ENCODE measurements at regions not wholly inside any gene's neighbourhood (a gene's known extent, or its start where the extent isn't known, plus 50 kb on each side); places are given as distances from the start of the nearest gene placed in this dataset.

GRCh38 chr5:52648726-52649125 lies 139.0 kb upstream of the ITGA1 start:
- no peak overlapping the region for H2AK5ac ChIP-seq (ENCODE audit: low read length)
- no peak overlapping the region for H2BK120ac ChIP-seq (ENCODE audit: insufficient read depth, low read length, poor library complexity)
- no peak overlapping the region for H4K91ac ChIP-seq (ENCODE audit: low read depth, low read length)
- H3K9me3 ChIP-seq (ENCODE audit: insufficient read depth, low read depth, low read length) = peaks cover 7% of the 10 kb centered on the region
- no peak overlapping the region for H2AFZ ChIP-seq (ENCODE audit: insufficient read depth, low read length, poor library complexity)
- H3K27ac ChIP-seq (ENCODE audit: low read depth, low read length) = no peak overlapping the region
- H3K79me2 ChIP-seq (ENCODE audit: control insufficient read depth, insufficient read depth, low read length, poor library complexity) = no peaks in the 10 kb centered on the region
- no peak overlapping the region for H3K4me3 ChIP-seq (ENCODE audit: low read depth, low read length)
- no peaks in the 10 kb centered on the region for H3K4me1 ChIP-seq (ENCODE audit: control insufficient read depth in 1 of 2, insufficient read depth in 2 of 2, low read length in 2 of 2)
- H3K9ac ChIP-seq (ENCODE audit: low read length) = no peak overlapping the region
- no peak overlapping the region for H3K4ac ChIP-seq (ENCODE audit: low read depth, low read length)
- H2BK12ac ChIP-seq (ENCODE audit: low read length) = no peak overlapping the region
- no peak overlapping the region for H2BK5ac ChIP-seq (ENCODE audit: low read depth, low read length, poor library complexity)
- no peak overlapping the region for H4K8ac ChIP-seq (ENCODE audit: low read depth, low read length)
- no CpG with 5 or more reads among the region's 2 CpGs for WGBS (ENCODE audit: extremely low coverage, insufficient coverage, insufficient read length)
- H3K23ac ChIP-seq (ENCODE audit: low read length) = no peak overlapping the region
- no peak overlapping the region for H3K18ac ChIP-seq (ENCODE audit: low read length)
- no peaks in the 10 kb centered on the region for H3K36me3 ChIP-seq (ENCODE audit: control insufficient read depth in 1 of 2, insufficient read depth in 2 of 2, low read length in 2 of 2)
- no peak overlapping the region for H4K12ac ChIP-seq (ENCODE audit: low read depth, low read length)
- no peak for DNase-seq
- H3K27me3 ChIP-seq (ENCODE audit: insufficient read depth, low read length) = no peaks in the 10 kb centered on the region
- no peak overlapping the region for H3K14ac ChIP-seq (ENCODE audit: low read length)
- no peak overlapping the region for H3K4me2 ChIP-seq (ENCODE audit: low read length)
- H3K79me1 ChIP-seq (ENCODE audit: low read length) = no peaks in the 10 kb centered on the region

- Histone ChIP-seq H2BK12ac (ENCODE audit: low read length) (no peak overlapping the region), H3K23ac (ENCODE audit: low read length) (no peak overlapping the region), H3K4me2 (ENCODE audit: low read length) (no peak overlapping the region), H2BK120ac (ENCODE audit: insufficient read depth, low read length, poor library complexity) (no peak overlapping the region), H4K8ac (ENCODE audit: low read depth, low read length) (no peak overlapping the region), H3K4ac (ENCODE audit: low read depth, low read length) (no peak overlapping the region), H3K27me3 (ENCODE audit: insufficient read depth, low read length) (no peaks in the 10 kb centered on the region), H2AFZ (ENCODE audit: insufficient read depth, low read length, poor library complexity) (no peak overlapping the region), H3K18ac (ENCODE audit: low read length) (no peak overlapping the region), H3K4me1 (ENCODE audit: control insufficient read depth in 1 of 2, insufficient read depth in 2 of 2, low read length in 2 of 2) (no peaks in the 10 kb centered on the region), H4K91ac (ENCODE audit: low read depth, low read length) (no peak overlapping the region), H3K36me3 (ENCODE audit: control insufficient read depth in 1 of 2, insufficient read depth in 2 of 2, low read length in 2 of 2) (no peaks in the 10 kb centered on the region), H3K14ac (ENCODE audit: low read length) (no peak overlapping the region), H2AK5ac (ENCODE audit: low read length) (no peak overlapping the region), H3K9me3 (ENCODE audit: insufficient read depth, low read depth, low read length) (no peaks in the 10 kb centered on the region), H3K79me1 (ENCODE audit: low read length) (no peaks in the 10 kb centered on the region), H4K12ac (ENCODE audit: low read depth, low read length) (no peak overlapping the region), H2BK5ac (ENCODE audit: low read depth, low read length, poor library complexity) (no peak overlapping the region), H3K4me3 (ENCODE audit: low read depth, low read length) (no peak overlapping the region), H3K27ac (ENCODE audit: low read depth, low read length) (no peak overlapping the region), H3K79me2 (ENCODE audit: control insufficient read depth, insufficient read depth, low read length, poor library complexity) (no peaks in the 10 kb centered on the region), H3K9ac (ENCODE audit: low read length) (no peak overlapping the region)
- DNase-seq = peak in 1 of 2 donors; percentile 32
- no CpG with 5 or more reads among the region's 1 CpG for WGBS (ENCODE audit: extremely low coverage, insufficient coverage, insufficient read length)
Observed at GRCh38 chr5:52655163-52655562, 132.6 kb upstream of the ITGA1 start.

- Histone ChIP-seq H2BK120ac (ENCODE audit: insufficient read depth, low read length, poor library complexity) (no peak overlapping the region), H3K4me2 (ENCODE audit: low read length) (no peak overlapping the region), H3K27me3 (ENCODE audit: insufficient read depth, low read length) (no peaks in the 10 kb centered on the region), H4K8ac (ENCODE audit: low read depth, low read length) (no peak overlapping the region), H3K4me1 (ENCODE audit: control insufficient read depth in 1 of 2, insufficient read depth in 2 of 2, low read length in 2 of 2) (no peaks in the 10 kb centered on the region), H3K9me3 (ENCODE audit: insufficient read depth, low read depth, low read length) (no peaks in the 10 kb centered on the region), H4K12ac (ENCODE audit: low read depth, low read length) (no peak overlapping the region), H2BK12ac (ENCODE audit: low read length) (no peak overlapping the region), H2AFZ (ENCODE audit: insufficient read depth, low read length, poor library complexity) (no peak overlapping the region), H2BK5ac (ENCODE audit: low read depth, low read length, poor library complexity) (no peak overlapping the region), H3K14ac (ENCODE audit: low read length) (no peak overlapping the region), H3K18ac (ENCODE audit: low read length) (no peak overlapping the region), H3K79me1 (ENCODE audit: low read length) (no peaks in the 10 kb centered on the region), H4K91ac (ENCODE audit: low read depth, low read length) (no peak overlapping the region), H3K23ac (ENCODE audit: low read length) (no peak overlapping the region), H3K36me3 (ENCODE audit: control insufficient read depth in 1 of 2, insufficient read depth in 2 of 2, low read length in 2 of 2) (no peaks in the 10 kb centered on the region), H2AK5ac (ENCODE audit: low read length) (no peak overlapping the region), H3K9ac (ENCODE audit: low read length) (no peak overlapping the region), H3K27ac (ENCODE audit: low read depth, low read length) (no peak overlapping the region), H3K4me3 (ENCODE audit: low read depth, low read length) (no peak overlapping the region), H3K79me2 (ENCODE audit: control insufficient read depth, insufficient read depth, low read length, poor library complexity) (no peaks in the 10 kb centered on the region), H3K4ac (ENCODE audit: low read depth, low read length) (no peak overlapping the region)
- DNase-seq = no peak
- 100% methylated on average over 1 of the region's 4 CpGs for WGBS (ENCODE audit: extremely low coverage, insufficient coverage, insufficient read length)
Observed at GRCh38 chr5:52656569-52657246, 131.0 kb upstream of the ITGA1 start.

GRCh38 chr5:52657247-52657645 lies 130.5 kb upstream of the ITGA1 start:
- H2AK5ac ChIP-seq (ENCODE audit: low read length) = no peak overlapping the region
- H3K4me3 ChIP-seq (ENCODE audit: low read depth, low read length) = no peak overlapping the region
- no peak overlapping the region for H3K23ac ChIP-seq (ENCODE audit: low read length)
- H3K18ac ChIP-seq (ENCODE audit: low read length) = no peak overlapping the region
- H3K4me2 ChIP-seq (ENCODE audit: low read length) = no peak overlapping the region
- no CpG with 5 or more reads among the region's 3 CpGs for WGBS (ENCODE audit: extremely low coverage, insufficient coverage, insufficient read length)
- no peaks in the 10 kb centered on the region for H3K27me3 ChIP-seq (ENCODE audit: insufficient read depth, low read length)
- no peaks in the 10 kb centered on the region for H3K36me3 ChIP-seq (ENCODE audit: control insufficient read depth in 1 of 2, insufficient read depth in 2 of 2, low read length in 2 of 2)
- H4K91ac ChIP-seq (ENCODE audit: low read depth, low read length) = no peak overlapping the region
- H2BK120ac ChIP-seq (ENCODE audit: insufficient read depth, low read length, poor library complexity) = no peak overlapping the region
- no peak overlapping the region for H3K9ac ChIP-seq (ENCODE audit: low read length)
- H4K8ac ChIP-seq (ENCODE audit: low read depth, low read length) = no peak overlapping the region
- no peak overlapping the region for H2BK5ac ChIP-seq (ENCODE audit: low read depth, low read length, poor library complexity)
- H2BK12ac ChIP-seq (ENCODE audit: low read length) = no peak overlapping the region
- no peak overlapping the region for H4K12ac ChIP-seq (ENCODE audit: low read depth, low read length)
- H3K4ac ChIP-seq (ENCODE audit: low read depth, low read length) = no peak overlapping the region
- no peak overlapping the region for H2AFZ ChIP-seq (ENCODE audit: insufficient read depth, low read length, poor library complexity)
- H3K14ac ChIP-seq (ENCODE audit: low read length) = no peak overlapping the region
- DNase-seq = peak in 1 of 2 donors; percentile 79
- H3K4me1 ChIP-seq (ENCODE audit: control insufficient read depth in 1 of 2, insufficient read depth in 2 of 2, low read length in 2 of 2) = no peaks in the 10 kb centered on the region
- no peaks in the 10 kb centered on the region for H3K9me3 ChIP-seq (ENCODE audit: insufficient read depth, low read depth, low read length)
- H3K79me1 ChIP-seq (ENCODE audit: low read length) = no peaks in the 10 kb centered on the region
- no peak overlapping the region for H3K27ac ChIP-seq (ENCODE audit: low read depth, low read length)
- no peaks in the 10 kb centered on the region for H3K79me2 ChIP-seq (ENCODE audit: control insufficient read depth, insufficient read depth, low read length, poor library complexity)
